Left hindlimb (tissue), 1 donor: ENCODE measurements at regions not wholly inside any gene's neighbourhood (a gene's known extent, or its start where the extent isn't known, plus 50 kb on each side); places are given as distances from the start of the nearest gene placed in this dataset.
A peak's percentile ranks its signal among the peaks of the same experiment; 100 is the strongest.
"Not testable (repeated sequence)": the region's sequence is repeated elsewhere in the genome, so short reads cannot be mapped to it uniquely, and the experiment has no call there.

Source experiments
- DNase-seq: peaks from one replicate; pipeline ENCODE4 v3.0.0-alpha.2; 2018

GRCh38 chr5:15012061-15012460, 140.5 kb upstream of the ANKH start:
- DNase-seq: no peak

GRCh38 chr5:15010936-15011335, 139.4 kb upstream of the ANKH start:
- no peak for DNase-seq

GRCh38 chr5:15009420-15009819, 137.8 kb upstream of the ANKH start:
- DNase-seq: no peak

- DNase-seq: no peak
Measured at GRCh38 chr5:15008921-15009320, 137.3 kb upstream of the ANKH start.

- peak; percentile 90 for DNase-seq
Measured at GRCh38 chr5:15008476-15008875, 136.9 kb upstream of the ANKH start.

- peak; percentile 54 for DNase-seq
Measured at GRCh38 chr5:15007646-15008045, 136.1 kb upstream of the ANKH start.

GRCh38 chr5:15004506-15004905, 132.9 kb upstream of the ANKH start:
- DNase-seq: no peak

- DNase-seq: no peak
Measured at GRCh38 chr5:15003511-15003920, 131.9 kb upstream of the ANKH start.

GRCh38 chr5:15002791-15003190, 131.2 kb upstream of the ANKH start:
- DNase-seq: no peak

GRCh38 chr5:15002173-15002572, 130.6 kb upstream of the ANKH start:
- no peak for DNase-seq

GRCh38 chr5:15001517-15001916, 129.9 kb upstream of the ANKH start:
- no peak for DNase-seq

GRCh38 chr5:14998491-14998890, 126.9 kb upstream of the ANKH start:
- no peak for DNase-seq

GRCh38 chr5:14996997-14997396, 125.4 kb upstream of the ANKH start:
- DNase-seq: no peak

- DNase-seq: no peak
Measured at GRCh38 chr5:14995229-14995628, 123.7 kb upstream of the ANKH start.

GRCh38 chr5:14993459-14994133, 122.0 kb upstream of the ANKH start:
- not testable (repeated sequence) for DNase-seq

- not testable (repeated sequence) for DNase-seq
Measured at GRCh38 chr5:14992751-14993458, 121.3 kb upstream of the ANKH start.

- DNase-seq: no peak
Measured at GRCh38 chr5:14988223-14988622, 116.6 kb upstream of the ANKH start.

GRCh38 chr5:14986413-14986812, 114.8 kb upstream of the ANKH start:
- DNase-seq: no peak

GRCh38 chr5:14983666-14984441, 112.3 kb upstream of the ANKH start:
- DNase-seq: peak; percentile 39

- no peak for DNase-seq
Measured at GRCh38 chr5:14980698-14981097, 109.1 kb upstream of the ANKH start.

GRCh38 chr5:14977058-14977685, 105.6 kb upstream of the ANKH start:
- DNase-seq: no peak

- DNase-seq: no peak
Measured at GRCh38 chr5:14976486-14976885, 104.9 kb upstream of the ANKH start.

GRCh38 chr5:14971873-14972272, 100.3 kb upstream of the ANKH start:
- no peak for DNase-seq
